ENCODE measurements at regions not wholly inside any gene's neighbourhood (a gene's known extent, or its start where the extent isn't known, plus 50 kb on each side); places are given as distances from the start of the nearest gene placed in this dataset.
A peak's percentile ranks its signal among the peaks of the same experiment; 100 is the strongest.

DNA sequence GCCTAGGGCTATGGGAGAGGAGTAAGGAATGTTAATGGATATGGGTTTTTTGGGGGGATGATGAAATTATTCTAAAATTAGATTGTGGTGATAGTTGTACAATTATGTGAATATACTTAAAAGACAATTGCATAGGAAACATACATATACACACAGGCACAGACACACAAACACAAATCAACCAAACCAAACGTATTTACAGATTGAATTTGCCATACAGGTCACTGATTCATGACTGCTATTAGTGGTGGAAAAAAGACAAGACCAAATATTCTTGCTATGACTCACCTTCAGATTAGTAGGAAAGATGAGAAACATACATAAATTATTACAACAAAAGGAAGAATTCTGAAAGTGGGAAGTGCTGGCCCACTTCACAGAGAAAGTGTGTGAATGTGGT, 85.3 kb downstream of the C3orf38 start:
- Histone ChIP-seq H3K9me2 (replicated peaks; ENCODE audit: low read length) (no peaks in the 10 kb centered on the region), H3K27ac (ENCODE audit: low read length) (no peak overlapping the region), H3K79me2 (ENCODE audit: low read length) (no peaks in the 10 kb centered on the region), H4K20me1 (ENCODE audit: low read length) (no peaks in the 10 kb centered on the region), H2AFZ (ENCODE audit: low read length) (no peak overlapping the region), H3K4me3 (ENCODE audit: low read length) (no peak overlapping the region), H3K9ac (ENCODE audit: low read length) (no peak overlapping the region), H3K36me3 (ENCODE audit: low read depth, low read length) (no peaks in the 10 kb centered on the region), H3K4me1 (ENCODE audit: insufficient read depth, low read length) (peaks cover 11% of the 10 kb centered on the region), H3K27me3 (ENCODE audit: low read length) (peaks cover 15% of the 10 kb centered on the region), H3F3A (ENCODE audit: low read length, unreplicated experiment) (no peaks in the 10 kb centered on the region), H3K9me3 (ENCODE audit: low read length) (no peaks in the 10 kb centered on the region), H3K4me2 (ENCODE audit: low read length) (no peak overlapping the region)
- DNase-seq: peak; percentile 37
- CTCF ChIA-PET: no interaction called here
- POLR2A ChIA-PET (ENCODE audit: unreplicated experiment): no interaction called here
- intact Hi-C loops (cut with micrococcal nuclease): no loop called here
- no peak; the same call in 1 of the 2 replicates for ATAC-seq
- no TSS peak for BruUV-seq (replicated peaks)
- TF ChIP-seq EZH2phosphoT487 (IDR thresholded peaks at IDR 0.05; ENCODE audit: borderline replicate concordance, low read length) (no peak), EZH2 (IDR thresholded peaks at IDR 0.05; ENCODE audit: low read length, unreplicated experiment) (no peak), CTCF (conservative IDR thresholded peaks at IDR 0.05; ENCODE audit: low read depth, low read length) (no peak)

DNA sequence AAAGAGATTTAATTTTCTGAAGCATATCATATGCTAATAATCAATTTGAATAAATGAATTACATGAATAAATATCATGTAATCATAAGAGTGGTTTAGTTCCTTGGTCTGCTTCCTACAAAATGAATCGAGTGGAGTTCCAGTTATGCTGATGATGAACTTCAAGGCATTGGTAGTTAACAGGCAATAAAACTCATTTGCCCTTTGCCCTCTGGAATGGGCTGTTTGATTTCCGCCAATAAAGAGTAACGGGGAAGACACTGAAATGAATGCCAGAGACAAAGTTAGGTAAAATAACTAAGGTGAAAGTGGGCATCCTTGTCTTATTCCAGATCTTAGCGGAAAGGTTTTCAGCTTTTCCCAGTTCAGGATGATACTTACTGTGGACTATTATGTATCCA, 90.1 kb downstream of the C3orf38 start:
- intact Hi-C loops (cut with micrococcal nuclease): no loop called here
- BruUV-seq (replicated peaks): no TSS peak
- no peak overlapping the region for H2AFZ ChIP-seq (ENCODE audit: low read length)
- no peak overlapping the region for H3K4me2 ChIP-seq (ENCODE audit: low read length)
- ATAC-seq: no peak
- no peaks in the 10 kb centered on the region for H4K20me1 ChIP-seq (ENCODE audit: low read length)
- no peaks in the 10 kb centered on the region for H3K79me2 ChIP-seq (ENCODE audit: low read length)
- H3K27me3 ChIP-seq (ENCODE audit: low read length): peaks cover 20% of the 10 kb centered on the region
- CTCF ChIA-PET: no interaction called here
- no peak overlapping the region for H3K9ac ChIP-seq (ENCODE audit: low read length)
- no peak overlapping the region for H3K27ac ChIP-seq (ENCODE audit: low read length)
- H3K9me3 ChIP-seq (ENCODE audit: low read length): no peaks in the 10 kb centered on the region
- H3K4me3 ChIP-seq (ENCODE audit: low read length): no peak overlapping the region
- DNase-seq: no peak
- POLR2A ChIA-PET (ENCODE audit: unreplicated experiment): no interaction called here
- TF ChIP-seq EZH2 (IDR thresholded peaks at IDR 0.05; ENCODE audit: low read length, unreplicated experiment) (no peak), CTCF (conservative IDR thresholded peaks at IDR 0.05; ENCODE audit: low read depth, low read length) (no peak), EZH2phosphoT487 (IDR thresholded peaks at IDR 0.05; ENCODE audit: borderline replicate concordance, low read length) (no peak)
- no peaks in the 10 kb centered on the region for H3K4me1 ChIP-seq (ENCODE audit: insufficient read depth, low read length)
- no peaks in the 10 kb centered on the region for H3K9me2 ChIP-seq (replicated peaks; ENCODE audit: low read length)
- H3K36me3 ChIP-seq (ENCODE audit: low read depth, low read length): no peaks in the 10 kb centered on the region
- no peaks in the 10 kb centered on the region for H3F3A ChIP-seq (ENCODE audit: low read length, unreplicated experiment)

- H3K4me1 ChIP-seq (ENCODE audit: insufficient read depth, low read length): no peaks in the 10 kb centered on the region
- no peaks in the 10 kb centered on the region for H3K79me2 ChIP-seq (ENCODE audit: low read length)
- CTCF ChIA-PET: no interaction called here
- TF ChIP-seq EZH2 (IDR thresholded peaks at IDR 0.05; ENCODE audit: low read length, unreplicated experiment): no peak
- no peaks in the 10 kb centered on the region for H3K9me2 ChIP-seq (replicated peaks; ENCODE audit: low read length)
- POLR2A ChIA-PET (ENCODE audit: unreplicated experiment): no interaction called here
- no peak overlapping the region for H2AFZ ChIP-seq (ENCODE audit: low read length)
- intact Hi-C loops (cut with micrococcal nuclease): no loop called here
- no peak for ATAC-seq
- H3K9me3 ChIP-seq (ENCODE audit: low read length): 0 out of 2 replicates have a peak, but pooled peaks cover 3% of the 10 kb centered on the region
- H3K36me3 ChIP-seq (ENCODE audit: low read depth, low read length): no peaks in the 10 kb centered on the region
- no peak overlapping the region for H3K4me2 ChIP-seq (ENCODE audit: low read length)
- H3K9ac ChIP-seq (ENCODE audit: low read length): no peak overlapping the region
- no peak for DNase-seq
- H4K20me1 ChIP-seq (ENCODE audit: low read length): no peaks in the 10 kb centered on the region
- no TSS peak for BruUV-seq (replicated peaks)
- H3K27ac ChIP-seq (ENCODE audit: low read length): no peak overlapping the region
- H3K27me3 ChIP-seq (ENCODE audit: low read length): peaks cover 30% of the 10 kb centered on the region
- H3K4me3 ChIP-seq (ENCODE audit: low read length): no peak overlapping the region
- H3F3A ChIP-seq (ENCODE audit: low read length, unreplicated experiment): no peaks in the 10 kb centered on the region
Measured at GRCh38 chr3:88248658-88249057, 98.9 kb downstream of the C3orf38 start.

Measured in PC-3 (cell line).